ENCODE measurements at regions not wholly inside any gene's neighbourhood (a gene's known extent, or its start where the extent isn't known, plus 50 kb on each side); places are given as distances from the start of the nearest gene placed in this dataset.

DNA sequence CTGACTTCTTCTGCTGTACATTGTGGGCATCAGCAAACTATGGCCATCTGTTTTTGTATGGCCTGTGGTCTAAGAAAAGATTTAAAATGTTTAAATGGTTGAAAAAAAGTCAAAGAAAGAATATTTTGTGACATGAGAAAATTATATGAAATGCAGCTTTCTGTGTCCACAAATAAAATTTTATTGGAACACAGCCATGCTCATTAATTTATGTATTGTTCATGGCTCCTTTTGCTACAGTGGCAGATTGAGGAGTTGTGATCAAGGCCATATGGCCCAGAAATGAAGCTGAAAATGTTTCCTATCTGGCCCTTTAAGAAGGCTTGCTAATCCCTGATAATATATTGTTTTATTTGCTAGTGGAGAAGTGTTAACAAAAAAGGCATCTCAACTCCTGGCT is 162.0 kb downstream of the SLC4A3 start:
- DNase-seq: no peak
- intact Hi-C loops (cut with DNase I): no loop called here
- no peaks in the 10 kb centered on the region for H3K36me3 ChIP-seq (replicated peaks in 1 of 2)
- no peaks in the 10 kb centered on the region for H3K27me3 ChIP-seq
- TF ChIP-seq CTCF (IDR thresholded peaks at IDR 0.05) (no peak), POLR2A (IDR thresholded peaks at IDR 0.05) (no peak)
- no peak overlapping the region for H3K27ac ChIP-seq
- H3K4me1 ChIP-seq (replicated peaks in 1 of 2): no peaks in the 10 kb centered on the region
- no peaks in the 10 kb centered on the region for H3K9me3 ChIP-seq (replicated peaks in 1 of 3)
- no peak overlapping the region for H3K4me3 ChIP-seq

GRCh38 chr2:219792446-219792845 is 165.0 kb downstream of the SLC4A3 start:
- no peaks in the 10 kb centered on the region for H3K27me3 ChIP-seq
- no peaks in the 10 kb centered on the region for H3K9me3 ChIP-seq (replicated peaks in 1 of 3)
- DNase-seq: no peak
- 70 to 92% (median 85%) methylated on average over 4 of the region's 4 CpGs for WGBS, 4 donors
- H3K36me3 ChIP-seq (replicated peaks in 1 of 2): no peaks in the 10 kb centered on the region
- no peaks in the 10 kb centered on the region for H3K4me1 ChIP-seq (replicated peaks in 1 of 2)
- intact Hi-C loops (cut with DNase I): no loop called here
- TF ChIP-seq CTCF (IDR thresholded peaks at IDR 0.05): no peak
- no peak for TF ChIP-seq POLR2A (IDR thresholded peaks at IDR 0.05)
- no peak overlapping the region for H3K27ac ChIP-seq
- no peak overlapping the region for H3K4me3 ChIP-seq

- intact Hi-C loops (cut with DNase I): no loop called here
- TF ChIP-seq CTCF (IDR thresholded peaks at IDR 0.05) (no peak), POLR2A (IDR thresholded peaks at IDR 0.05) (no peak)
- Histone ChIP-seq H3K9me3 (replicated peaks in 1 of 3) (no peaks in the 10 kb centered on the region), H3K27me3 (no peaks in the 10 kb centered on the region), H3K36me3 (replicated peaks in 1 of 2) (no peaks in the 10 kb centered on the region), H3K4me1 (replicated peaks in 1 of 2) (no peaks in the 10 kb centered on the region), H3K4me3 (no peak overlapping the region), H3K27ac (no peak overlapping the region)
- no peak for DNase-seq
- WGBS, 4 donors: 75 to 96% (median 80%) methylated on average over 2 of the region's 2 CpGs
Observed at GRCh38 chr2:219798430-219798829, 171.0 kb downstream of the SLC4A3 start.

DNA sequence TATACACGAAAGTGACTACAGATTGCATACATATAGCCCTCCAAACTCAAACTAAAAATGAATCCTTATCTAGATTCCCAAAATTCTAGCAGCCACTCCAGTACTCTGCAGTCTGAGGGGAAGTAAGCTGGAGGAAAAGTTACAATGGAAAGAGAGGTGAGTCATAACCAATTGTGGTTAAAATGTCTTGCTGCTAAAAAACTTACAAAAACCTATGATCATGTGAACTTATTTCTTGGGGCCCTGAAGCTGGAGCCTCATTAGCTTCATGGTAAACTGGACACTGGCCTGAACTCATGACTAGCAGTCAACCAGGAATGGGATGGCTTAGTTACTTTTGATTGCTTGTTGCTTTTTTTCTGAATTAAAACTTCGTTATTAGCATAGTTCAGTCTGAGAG is 175.9 kb downstream of the SLC4A3 start:
- no peak for DNase-seq
- H3K36me3 ChIP-seq (replicated peaks in 1 of 2): no peaks in the 10 kb centered on the region
- WGBS, 4 donors: 75 to 91% (median 79%) methylated on average over 2 of the region's 2 CpGs
- intact Hi-C loops (cut with DNase I): no loop called here
- H3K27ac ChIP-seq: no peak overlapping the region
- no peak for TF ChIP-seq POLR2A (IDR thresholded peaks at IDR 0.05)
- no peak for TF ChIP-seq CTCF (IDR thresholded peaks at IDR 0.05)
- H3K4me3 ChIP-seq: no peak overlapping the region
- H3K9me3 ChIP-seq (replicated peaks in 1 of 3): no peaks in the 10 kb centered on the region
- no peaks in the 10 kb centered on the region for H3K27me3 ChIP-seq
- no peaks in the 10 kb centered on the region for H3K4me1 ChIP-seq (replicated peaks in 1 of 2)
